Right atrium auricular region (tissue), 2 donors: ENCODE measurements at regions not wholly inside any gene's neighbourhood (a gene's known extent, or its start where the extent isn't known, plus 50 kb on each side); places are given as distances from the start of the nearest gene placed in this dataset.

Experiments
- DNase-seq: peaks from one replicate; pipeline ENCODE4 v3.0.0-alpha.2; 2019; ENCODE audit warnings: low spot score
- H3K27ac ChIP-seq, 2 donors: fragments of 200-600 bp; sonication (generic); 1 replicate in 1 of 2; 2 replicates in 1 of 2; pipeline ENCODE4 v1.5.1; 2016 to 2019
- H3K27me3 ChIP-seq, 2 donors: fragments of 200-600 bp; sonication (generic); one replicate each; pipeline versions ENCODE4 v1.5.1 to v1.6.0; 2017 to 2019
- H3K36me3 ChIP-seq: fragments of 200-600 bp; sonication (generic); one replicate; pipeline ENCODE4 v1.5.1; 2016
- H3K4me1 ChIP-seq, 2 donors: fragments of 200-600 bp; sonication (generic); one replicate each; pipeline versions ENCODE4 v1.5.1 to v1.6.0; 2017 to 2019
- H3K4me3 ChIP-seq, 2 donors: fragments of 200-600 bp; sonication (generic); 1 replicate in 1 of 2; 2 replicates in 1 of 2; pipeline ENCODE4 v1.5.1; 2017 to 2019; ENCODE audit warnings: mild to moderate bottlenecking in 1 of 2, moderate library complexity in 1 of 2
- H3K9me3 ChIP-seq, 2 donors: fragments of 200-600 bp; sonication (generic); one replicate each; pipeline ENCODE4 v1.5.1; 2019
- TF ChIP-seq, protein P1 (sequence below), 2 donors: fragments of 200-600 bp; sonication (generic); IDR thresholded peaks; one replicate each; pipeline ENCODE4 v1.5.1; 2019; ENCODE audit warnings: antibody characterized with exemption in 2 of 2

DNA sequence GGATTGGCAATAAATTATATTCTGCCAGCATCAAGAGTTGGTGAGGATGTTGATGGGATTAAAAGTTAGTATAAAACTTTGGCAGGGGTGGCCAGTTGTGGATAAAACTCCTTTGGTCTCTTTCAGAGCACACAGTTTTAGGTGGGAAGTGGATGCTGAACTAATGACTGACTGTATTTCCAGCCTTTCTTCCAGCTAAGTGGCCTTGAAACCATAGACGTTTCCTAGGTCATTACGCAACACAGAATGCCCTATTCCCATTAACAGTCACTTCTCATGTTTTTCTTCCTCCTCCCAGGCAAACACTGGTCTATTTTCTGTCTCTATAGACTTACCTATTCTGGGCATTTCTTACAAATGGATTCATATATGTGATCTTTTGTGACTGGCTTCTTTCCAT lies 467.4 kb downstream of the NEBL start:
- Histone ChIP-seq H3K4me3 (no peak overlapping the region), H3K27me3 (no peaks in the 10 kb centered on the region), H3K4me1 (no peaks in the 10 kb centered on the region), H3K27ac (no peak overlapping the region), H3K9me3 (peaks cover 0 to 16% of the 10 kb centered on the region in 2 donors), H3K36me3 (no peaks in the 10 kb centered on the region)
- no peak for DNase-seq
- TF ChIP-seq, protein P1, sequence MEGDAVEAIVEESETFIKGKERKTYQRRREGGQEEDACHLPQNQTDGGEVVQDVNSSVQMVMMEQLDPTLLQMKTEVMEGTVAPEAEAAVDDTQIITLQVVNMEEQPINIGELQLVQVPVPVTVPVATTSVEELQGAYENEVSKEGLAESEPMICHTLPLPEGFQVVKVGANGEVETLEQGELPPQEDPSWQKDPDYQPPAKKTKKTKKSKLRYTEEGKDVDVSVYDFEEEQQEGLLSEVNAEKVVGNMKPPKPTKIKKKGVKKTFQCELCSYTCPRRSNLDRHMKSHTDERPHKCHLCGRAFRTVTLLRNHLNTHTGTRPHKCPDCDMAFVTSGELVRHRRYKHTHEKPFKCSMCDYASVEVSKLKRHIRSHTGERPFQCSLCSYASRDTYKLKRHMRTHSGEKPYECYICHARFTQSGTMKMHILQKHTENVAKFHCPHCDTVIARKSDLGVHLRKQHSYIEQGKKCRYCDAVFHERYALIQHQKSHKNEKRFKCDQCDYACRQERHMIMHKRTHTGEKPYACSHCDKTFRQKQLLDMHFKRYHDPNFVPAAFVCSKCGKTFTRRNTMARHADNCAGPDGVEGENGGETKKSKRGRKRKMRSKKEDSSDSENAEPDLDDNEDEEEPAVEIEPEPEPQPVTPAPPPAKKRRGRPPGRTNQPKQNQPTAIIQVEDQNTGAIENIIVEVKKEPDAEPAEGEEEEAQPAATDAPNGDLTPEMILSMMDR (IDR thresholded peaks at IDR 0.05), result no peak

DNA sequence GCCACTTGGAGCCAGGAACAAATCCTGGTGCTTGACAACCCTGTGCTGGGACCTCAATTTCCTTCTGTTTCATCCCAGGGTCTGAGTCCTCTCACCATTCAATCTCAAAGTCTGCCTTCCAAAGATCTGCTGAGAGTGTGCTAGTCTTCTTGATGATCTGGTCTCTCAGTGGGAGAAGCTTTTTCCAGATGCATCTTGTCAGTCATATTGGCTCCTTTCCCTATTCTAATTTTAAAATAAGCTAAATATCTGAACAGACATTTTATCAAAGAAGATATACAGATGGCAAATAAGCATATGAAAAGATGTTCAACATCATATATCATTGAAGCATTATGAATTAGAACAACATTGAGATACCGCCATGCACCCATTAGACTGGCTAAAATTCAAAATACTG lies 469.3 kb downstream of the NEBL start:
- TF ChIP-seq, protein P1 (IDR thresholded peaks at IDR 0.05), result no peak
- peaks cover 0 to 23% of the 10 kb centered on the region in 2 donors for H3K9me3 ChIP-seq
- no peak overlapping the region for H3K27ac ChIP-seq
- no peak for DNase-seq
- no peaks in the 10 kb centered on the region for H3K27me3 ChIP-seq
- no peaks in the 10 kb centered on the region for H3K36me3 ChIP-seq
- H3K4me3 ChIP-seq, result no peak overlapping the region
- H3K4me1 ChIP-seq, result no peaks in the 10 kb centered on the region

DNA sequence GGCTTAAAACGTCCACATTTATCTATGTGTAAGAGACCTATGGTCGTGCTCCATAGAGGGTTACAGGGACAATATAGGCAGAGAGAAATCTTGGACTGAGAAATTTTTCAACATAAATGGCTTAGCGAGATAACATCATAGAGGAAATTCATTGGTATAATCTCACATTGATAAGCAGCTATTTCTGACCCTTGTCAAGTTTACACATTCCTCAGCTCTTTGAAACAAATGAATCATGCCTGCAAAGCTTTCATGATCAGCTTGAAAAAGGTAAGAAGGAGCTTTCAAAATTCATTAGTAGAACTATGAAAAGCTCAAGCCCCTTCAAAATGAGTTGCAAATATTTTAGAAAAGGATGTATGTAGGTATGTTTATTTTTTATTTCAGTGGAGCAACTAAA lies 478.8 kb downstream of the NEBL start:
- no peak for DNase-seq
- Histone ChIP-seq H3K9me3 (peaks cover 0 to 3% of the 10 kb centered on the region in 2 donors), H3K27me3 (no peaks in the 10 kb centered on the region), H3K4me1 (no peaks in the 10 kb centered on the region), H3K4me3 (no peak overlapping the region), H3K27ac (no peak overlapping the region), H3K36me3 (no peaks in the 10 kb centered on the region)
- TF ChIP-seq, protein P1 (IDR thresholded peaks at IDR 0.05), result no peak

DNA sequence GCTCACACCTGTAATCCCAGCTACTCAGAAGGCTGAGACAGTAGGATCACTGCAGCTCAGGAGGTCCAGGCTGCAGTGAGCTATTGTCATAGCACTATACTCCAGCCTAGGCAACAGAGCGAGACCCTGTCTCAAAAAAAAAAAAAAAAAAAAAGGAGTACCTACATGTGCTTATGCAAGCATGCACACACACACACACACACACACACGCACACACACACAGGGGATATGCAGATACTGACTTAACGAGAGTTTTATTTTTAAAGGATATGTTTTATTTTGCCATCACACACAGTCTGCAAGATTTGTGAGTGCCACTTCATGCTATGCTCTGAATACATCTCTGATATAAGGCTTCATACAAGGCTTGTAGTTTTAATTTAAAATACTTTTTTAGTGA lies 479.3 kb downstream of the NEBL start:
- Histone ChIP-seq H3K4me3 (no peak overlapping the region), H3K36me3 (no peaks in the 10 kb centered on the region), H3K27ac (no peak overlapping the region)

DNA sequence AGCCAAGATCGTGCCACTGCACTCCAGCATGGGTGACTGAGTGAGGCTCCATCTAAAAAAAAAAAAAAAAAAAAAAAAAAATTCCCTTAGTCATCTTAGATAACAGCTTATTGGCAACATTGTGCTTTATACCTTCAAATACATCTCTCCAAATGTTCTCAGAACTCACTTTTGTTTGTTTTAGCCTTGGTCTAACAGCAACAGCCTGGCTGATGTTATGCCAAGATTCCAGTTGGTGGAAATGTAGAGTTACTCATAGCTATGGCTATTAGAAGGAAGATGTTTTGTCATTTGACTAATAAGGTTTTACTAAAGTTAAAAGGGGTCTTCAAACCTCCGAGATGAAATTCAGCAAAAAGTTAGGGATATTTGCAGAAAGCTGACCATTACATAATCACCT lies 481.4 kb downstream of the NEBL start:
- TF ChIP-seq, protein P1 (IDR thresholded peaks at IDR 0.05), result no peak
- H3K27ac ChIP-seq, result no peak overlapping the region
- H3K9me3 ChIP-seq, result peaks cover 0 to 3% of the 10 kb centered on the region in 2 donors

More for the DNA sequence above, 479.3 kb downstream of the NEBL start:
- Histone ChIP-seq H3K9me3 (peaks cover 0 to 3% of the 10 kb centered on the region in 2 donors), H3K4me1 (no peaks in the 10 kb centered on the region), H3K27me3 (no peaks in the 10 kb centered on the region)
- DNase-seq, result no peak
- TF ChIP-seq, protein P1 (IDR thresholded peaks at IDR 0.05), result no peak

DNA sequence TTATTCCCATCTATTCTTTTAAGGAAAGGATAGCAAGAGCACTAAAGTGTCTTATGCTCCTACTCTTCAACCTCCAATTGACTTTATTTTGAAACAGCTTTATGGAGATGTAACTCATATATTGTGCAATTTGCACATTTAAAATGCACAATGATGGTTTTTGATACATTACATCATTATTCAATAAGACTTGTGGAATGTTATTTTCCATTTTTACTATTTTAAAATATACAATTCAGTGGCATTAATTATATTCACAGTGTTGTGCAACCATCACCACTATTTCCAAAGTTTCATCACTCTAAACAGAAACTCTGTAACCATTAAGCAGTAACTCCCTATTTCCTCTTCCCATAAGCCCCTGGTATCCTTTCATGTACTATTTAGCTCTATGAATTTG lies 489.8 kb downstream of the NEBL start:
- Histone ChIP-seq H3K36me3 (no peaks in the 10 kb centered on the region), H3K9me3 (no peaks in the 10 kb centered on the region), H3K4me3 (no peak overlapping the region), H3K4me1 (no peaks in the 10 kb centered on the region), H3K27ac (no peak overlapping the region), H3K27me3 (no peaks in the 10 kb centered on the region)
- no peak for DNase-seq
- TF ChIP-seq, protein P1 (IDR thresholded peaks at IDR 0.05), result no peak

More for the DNA sequence above, 481.4 kb downstream of the NEBL start:
- no peak for DNase-seq
- H3K36me3 ChIP-seq, result no peaks in the 10 kb centered on the region
- H3K4me3 ChIP-seq, result no peak overlapping the region
- H3K27me3 ChIP-seq, result no peaks in the 10 kb centered on the region
- no peaks in the 10 kb centered on the region for H3K4me1 ChIP-seq
